ENCODE measurements at regions not wholly inside any gene's neighbourhood (a gene's known extent, or its start where the extent isn't known, plus 50 kb on each side); places are given as distances from the start of the nearest gene placed in this dataset.

DNA sequence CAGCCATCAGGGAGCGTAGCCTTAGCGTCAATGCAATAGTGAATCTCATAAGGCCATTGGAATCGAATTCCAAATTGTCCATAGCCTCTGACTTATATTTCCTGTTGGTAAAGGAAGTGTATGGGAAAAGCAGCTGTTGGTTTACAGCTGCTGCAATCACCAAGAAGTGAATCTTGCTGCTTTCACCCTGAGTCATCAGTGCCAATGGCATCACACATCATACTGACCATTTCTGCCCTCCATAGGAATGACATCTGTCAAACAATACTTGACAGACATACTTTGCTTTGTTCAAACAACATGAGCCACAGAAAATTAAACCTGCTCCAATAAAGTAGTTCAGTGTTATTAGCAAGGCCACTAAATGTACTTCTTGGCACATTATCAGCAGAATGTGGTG, 111.2 kb upstream of the KLHL29 start:
- TF ChIP-seq, protein P1, sequence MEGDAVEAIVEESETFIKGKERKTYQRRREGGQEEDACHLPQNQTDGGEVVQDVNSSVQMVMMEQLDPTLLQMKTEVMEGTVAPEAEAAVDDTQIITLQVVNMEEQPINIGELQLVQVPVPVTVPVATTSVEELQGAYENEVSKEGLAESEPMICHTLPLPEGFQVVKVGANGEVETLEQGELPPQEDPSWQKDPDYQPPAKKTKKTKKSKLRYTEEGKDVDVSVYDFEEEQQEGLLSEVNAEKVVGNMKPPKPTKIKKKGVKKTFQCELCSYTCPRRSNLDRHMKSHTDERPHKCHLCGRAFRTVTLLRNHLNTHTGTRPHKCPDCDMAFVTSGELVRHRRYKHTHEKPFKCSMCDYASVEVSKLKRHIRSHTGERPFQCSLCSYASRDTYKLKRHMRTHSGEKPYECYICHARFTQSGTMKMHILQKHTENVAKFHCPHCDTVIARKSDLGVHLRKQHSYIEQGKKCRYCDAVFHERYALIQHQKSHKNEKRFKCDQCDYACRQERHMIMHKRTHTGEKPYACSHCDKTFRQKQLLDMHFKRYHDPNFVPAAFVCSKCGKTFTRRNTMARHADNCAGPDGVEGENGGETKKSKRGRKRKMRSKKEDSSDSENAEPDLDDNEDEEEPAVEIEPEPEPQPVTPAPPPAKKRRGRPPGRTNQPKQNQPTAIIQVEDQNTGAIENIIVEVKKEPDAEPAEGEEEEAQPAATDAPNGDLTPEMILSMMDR (IDR thresholded peaks at IDR 0.05): no peak
- TF ChIP-seq POLR2A (IDR thresholded peaks at IDR 0.05): no peak

Measured in heart left ventricle (tissue), 13 donors.